B cell (primary cell): ENCODE measurements at regions not wholly inside any gene's neighbourhood (a gene's known extent, or its start where the extent isn't known, plus 50 kb on each side); places are given as distances from the start of the nearest gene placed in this dataset.

Source experiments
- ATAC-seq: fragments of 200-7000 bp; cut with Tn5 transposase; one replicate; pipeline ENCODE4 v1.10.0; 2021; ENCODE audit warnings: low read depth, mild to moderate bottlenecking, moderate number of reproducible peaks, moderate library complexity
- CTCF ChIA-PET: fragments of 350-600 bp; sonication (Branson Sonifier 250); formaldehyde crosslinking; loops from one replicate; lab custom pipeline; 2021; ENCODE audit warnings: antibody characterized with exemption, inconsistent platforms; lab: Charles Lee
- POLR2A ChIA-PET: fragments of 350-600 bp; sonication (Branson Sonifier 250); formaldehyde crosslinking; loops from one replicate; lab custom pipeline; 2021; ENCODE audit warnings: antibody characterized with exemption; lab: Charles Lee
- DNase-seq: peaks from one replicate; pipeline ENCODE4 v3.0.0; 2013
- H2AFZ ChIP-seq: 2 replicates; pipeline ENCODE4 v1.6.1; 2012; ENCODE audit warnings: mild to moderate bottlenecking, low read depth, low read length; ENCODE audit not compliant: insufficient read depth, poor library complexity, severe bottlenecking
- H3K27ac ChIP-seq, 2 donors: 1 replicate in 1 of 2; 2 replicates in 1 of 2; pipeline ENCODE4 v1.5.1; 2012 to 2013; ENCODE audit warnings: low read length in 2 of 2, mild to moderate bottlenecking in 2 of 2, moderate library complexity in 1 of 2
- H3K27me3 ChIP-seq, 4 experiments: fragments of 200-600 bp in 1 of 4; sonication (generic) in 1 of 4; replicated peaks in 1 of 4; 1 replicate in 2 of 4; 2 replicates in 2 of 4; pipeline versions ENCODE4 v1.6.1 to v1.7.0; 2013 to 2016; ENCODE audit warnings: low read length in 3 of 4, mild to moderate bottlenecking in 2 of 4, mixed read lengths in 1 of 4, moderate library complexity in 1 of 4; ENCODE audit not compliant: insufficient read depth in 4 of 4, control insufficient read depth in 3 of 4; ENCODE audit errors: control extremely low read depth in 1 of 4
- H3K36me3 ChIP-seq, 2 experiments: replicated peaks in 1 of 2; 1 replicate in 1 of 2; 2 replicates in 1 of 2; pipeline versions ENCODE4 v1.6.1 to v1.7.1; 2013; ENCODE audit warnings: low read length in 1 of 2; ENCODE audit not compliant: insufficient read depth in 2 of 2, control insufficient read depth in 1 of 2; ENCODE audit errors: control extremely low read depth in 1 of 2, extremely low read depth in 1 of 2
- H3K4me1 ChIP-seq, 2 donors: fragments of 200-600 bp in 1 of 2; sonication (generic) in 1 of 2; 1 replicate in 1 of 2; 2 replicates in 1 of 2; pipeline versions ENCODE4 v1.5.1 to v1.6.1; 2013 to 2017; ENCODE audit warnings: low read length in 2 of 2; ENCODE audit not compliant: control insufficient read depth in 2 of 2, insufficient read depth in 2 of 2
- H3K4me2 ChIP-seq: replicated peaks from 2 replicates; pipeline ENCODE3; 2012; ENCODE audit warnings: mild to moderate bottlenecking, low read depth, low read length; ENCODE audit not compliant: poor library complexity, severe bottlenecking
- H3K4me3 ChIP-seq, 5 experiments: fragments of 200-600 bp in 1 of 5; sonication (generic) in 1 of 5; 1 replicate in 3 of 5; 2 replicates in 2 of 5; pipeline versions ENCODE4 v1.5.1 to v1.7.0; 2011 to 2016; ENCODE audit warnings: low read length in 4 of 5, mild to moderate bottlenecking in 4 of 5, low read depth in 2 of 5, control low read depth in 1 of 5, moderate library complexity in 1 of 5; ENCODE audit not compliant: insufficient read depth in 1 of 5; ENCODE audit errors: control extremely low read depth in 1 of 5, extremely low read depth in 1 of 5
- H3K79me2 ChIP-seq: fragments of 200-600 bp; sonication (generic); one replicate; pipeline ENCODE4 v1.6.0; 2016; ENCODE audit warnings: low read length; ENCODE audit not compliant: control insufficient read depth, insufficient read depth
- H3K9ac ChIP-seq: fragments of 200-600 bp; sonication (generic); 2 replicates; pipeline ENCODE4 v1.6.1; 2017; ENCODE audit warnings: mild to moderate bottlenecking, low read length, moderate library complexity
- H3K9me3 ChIP-seq, 3 donors: one replicate each; pipeline versions ENCODE4 v1.6.1 to v1.7.1; 2013; ENCODE audit warnings: low read length in 2 of 3; ENCODE audit not compliant: control insufficient read depth in 2 of 3, insufficient read depth in 1 of 3; ENCODE audit errors: control extremely low read depth in 1 of 3
- H4K20me1 ChIP-seq: 2 replicates; pipeline ENCODE4 v1.6.0; 2012; ENCODE audit warnings: mild to moderate bottlenecking, low read length; ENCODE audit not compliant: insufficient read depth, control insufficient read depth, poor library complexity, severe bottlenecking
- H3K27ac Mint-ChIP-seq: one replicate; pipeline ENCODE4 v1.8.0; 2021; ENCODE audit warnings: mixed read lengths
- H3K27me3 Mint-ChIP-seq: one replicate; pipeline ENCODE4 v1.8.0; 2021; ENCODE audit warnings: mixed read lengths
- H3K4me1 Mint-ChIP-seq: one replicate; pipeline ENCODE4 v1.8.0; 2021; ENCODE audit warnings: mixed read lengths
- H3K4me3 Mint-ChIP-seq: one replicate; pipeline ENCODE4 v1.8.0; 2021; ENCODE audit warnings: mixed read lengths
- H3K9me3 Mint-ChIP-seq: one replicate; pipeline ENCODE4 v1.8.0; 2022; ENCODE audit warnings: mixed read lengths; ENCODE audit not compliant: insufficient read depth
- CTCF ChIP-seq: fragments of 200-600 bp; IDR thresholded peaks from one replicate; pipeline ENCODE4 v1.8.0; 2022; ENCODE audit warnings: antibody characterized with exemption, mild to moderate bottlenecking
- EZH2 ChIP-seq: IDR thresholded peaks from 2 replicates; pipeline ENCODE4 v1.6.1; 2012; ENCODE audit warnings: borderline replicate concordance, low read depth, mild to moderate bottlenecking, moderate library complexity, low read length; ENCODE audit not compliant: insufficient read depth, poor library complexity, severe bottlenecking
- WGBS: methylation state at CpG from one replicate; pipeline ENCODE4 v1.1.5; 2013; ENCODE audit warnings: missing lambda C conversion rate; ENCODE audit not compliant: insufficient coverage; 5-methylcytosine and 5-hydroxymethylcytosine counted together
- intact Hi-C: fragments of 100-400 bp; cut with micrococcal nuclease; formaldehyde crosslinking; loops from one replicate; pipeline ENCODE4 v1.10.0; 2022

- no peak overlapping the region for H3K27ac Mint-ChIP-seq
- Histone ChIP-seq H3K4me3 (no peak overlapping the region), H3K9ac (no peak overlapping the region), H3K27ac (no peak overlapping the region), H4K20me1 (no peaks in the 10 kb centered on the region), H3K9me3 (no peaks in the 10 kb centered on the region), H3K4me1 (no peaks in the 10 kb centered on the region), H3K36me3 (no peaks in the 10 kb centered on the region), H2AFZ (no peak overlapping the region), H3K79me2 (no peaks in the 10 kb centered on the region), H3K4me2 (no peak overlapping the region), H3K27me3 (no peaks in the 10 kb centered on the region)
- DNase-seq (no peak), ATAC-seq (no peak)
- H3K4me3 Mint-ChIP-seq: no peak overlapping the region
- intact Hi-C loops: no loop called here
- peaks cover 3% of the 10 kb centered on the region for H3K27me3 Mint-ChIP-seq
- WGBS: 83% methylated on average over 1 of the region's 4 CpGs
- H3K9me3 Mint-ChIP-seq: peaks cover 2% of the 10 kb centered on the region
- CTCF ChIA-PET: no interaction called here
- TF ChIP-seq EZH2 (no peak), CTCF (no peak)
- no peaks in the 10 kb centered on the region for H3K4me1 Mint-ChIP-seq
- POLR2A ChIA-PET: no interaction called here
These were observed 131.3 kb downstream of the PMP22 start for GRCh38 chr17:15133826-15134225.

GRCh38 chr17:15133143-15133542 lies 132.0 kb downstream of the PMP22 start:
- WGBS: 91% methylated on average over 1 of the region's 6 CpGs
- H3K4me1 Mint-ChIP-seq: no peaks in the 10 kb centered on the region
- no peak for TF ChIP-seq EZH2
- TF ChIP-seq CTCF: no peak
- Histone ChIP-seq H3K9me3 (no peaks in the 10 kb centered on the region), H3K36me3 (no peaks in the 10 kb centered on the region), H3K4me2 (no peak overlapping the region), H4K20me1 (no peaks in the 10 kb centered on the region), H3K79me2 (no peaks in the 10 kb centered on the region), H3K9ac (no peak overlapping the region), H3K27ac (no peak overlapping the region), H2AFZ (no peak overlapping the region), H3K27me3 (no peaks in the 10 kb centered on the region), H3K4me1 (no peaks in the 10 kb centered on the region), H3K4me3 (no peak overlapping the region)
- ChIA-PET CTCF (no interaction called here), POLR2A (no interaction called here)
- peaks cover 3% of the 10 kb centered on the region for H3K27me3 Mint-ChIP-seq
- H3K9me3 Mint-ChIP-seq: peaks cover 2% of the 10 kb centered on the region
- no peak overlapping the region for H3K4me3 Mint-ChIP-seq
- intact Hi-C loops: no loop called here
- DNase-seq (no peak), ATAC-seq (no peak)
- H3K27ac Mint-ChIP-seq: no peak overlapping the region
